HAP-1 (cell line): ENCODE measurements at regions not wholly inside any gene's neighbourhood (a gene's known extent, or its start where the extent isn't known, plus 50 kb on each side); places are given as distances from the start of the nearest gene placed in this dataset.

Experiments used
- DNase-seq, 2 experiments: peaks; one replicate each; pipeline ENCODE4 v3.0.0-alpha.2; 2016 to 2020; ENCODE audit warnings: low spot score in 2 of 2
- H3K27me3 ChIP-seq: fragments of 250-450 bp; sonication (Bioruptor Pico); 2 replicates; pipeline ENCODE4 v1.5.1; 2020; ENCODE audit warnings: low read depth, mild to moderate bottlenecking, moderate library complexity
- H3K36me3 ChIP-seq: fragments of 250-450 bp; sonication (Bioruptor Pico); replicated peaks from 2 replicates; pipeline ENCODE4 v1.5.1; 2020; ENCODE audit warnings: mild to moderate bottlenecking
- H3K4me1 ChIP-seq: fragments of 250-450 bp; sonication (Bioruptor Pico); 2 replicates; pipeline ENCODE4 v1.5.1; 2020; ENCODE audit warnings: mild to moderate bottlenecking
- H3K4me3 ChIP-seq: fragments of 250-450 bp; sonication (Bioruptor Pico); 2 replicates; pipeline ENCODE4 v1.5.1; 2020; ENCODE audit warnings: mild to moderate bottlenecking, moderate library complexity
- H3K9me3 ChIP-seq: fragments of 250-450 bp; sonication (Bioruptor Pico); 2 replicates; pipeline ENCODE4 v1.5.1; 2020; ENCODE audit warnings: mild to moderate bottlenecking, moderate library complexity
- in situ Hi-C: fragments of 300-500 bp; cut with MboI; formaldehyde crosslinking; loops from 3 replicates; pipeline ENCODE4 v1.14.3; 2020; ENCODE audit warnings: low sequenced_read_pairs, inconsistent platforms, mixed read lengths

GRCh38 chr4:65791812-65792308, 121.6 kb upstream of the EPHA5 start:
- in situ Hi-C loops: no loop called here
- peak in 1 of 2 experiments; percentile 9 for DNase-seq
- peaks cover 6% of the 10 kb centered on the region for H3K4me1 ChIP-seq
- H3K36me3 ChIP-seq: no peaks in the 10 kb centered on the region
- no peak overlapping the region for H3K4me3 ChIP-seq
- H3K9me3 ChIP-seq: no peaks in the 10 kb centered on the region
- no peaks in the 10 kb centered on the region for H3K27me3 ChIP-seq

- peaks cover 6% of the 10 kb centered on the region for H3K4me1 ChIP-seq
- no peak overlapping the region for H3K4me3 ChIP-seq
- in situ Hi-C loops: no loop called here
- no peaks in the 10 kb centered on the region for H3K36me3 ChIP-seq
- DNase-seq: no peak
- no peaks in the 10 kb centered on the region for H3K9me3 ChIP-seq
- no peaks in the 10 kb centered on the region for H3K27me3 ChIP-seq
Measured at GRCh38 chr4:65791111-65791811, 121.0 kb upstream of the EPHA5 start.

- Histone ChIP-seq H3K36me3 (no peaks in the 10 kb centered on the region), H3K4me3 (no peak overlapping the region), H3K9me3 (no peaks in the 10 kb centered on the region), H3K27me3 (no peaks in the 10 kb centered on the region), H3K4me1 (peaks cover 6% of the 10 kb centered on the region)
- in situ Hi-C loops: no loop called here
- DNase-seq: no peak
Measured at GRCh38 chr4:65789805-65790204, 119.5 kb upstream of the EPHA5 start.

- H3K27me3 ChIP-seq: no peaks in the 10 kb centered on the region
- H3K36me3 ChIP-seq: no peaks in the 10 kb centered on the region
- no peaks in the 10 kb centered on the region for H3K9me3 ChIP-seq
- in situ Hi-C loops: no loop called here
- no peak for DNase-seq
- H3K4me3 ChIP-seq: no peak overlapping the region
- peaks cover 6% of the 10 kb centered on the region for H3K4me1 ChIP-seq
Measured at GRCh38 chr4:65789341-65789740, 119.1 kb upstream of the EPHA5 start.

GRCh38 chr4:65777270-65777669, 107.0 kb upstream of the EPHA5 start:
- Histone ChIP-seq H3K9me3 (no peaks in the 10 kb centered on the region; the same call in 1 of the 2 replicates), H3K27me3 (no peaks in the 10 kb centered on the region), H3K4me1 (no peaks in the 10 kb centered on the region), H3K4me3 (no peak overlapping the region), H3K36me3 (no peaks in the 10 kb centered on the region)
- DNase-seq: no peak
- in situ Hi-C loops: no loop called here

GRCh38 chr4:65773636-65774035, 103.3 kb upstream of the EPHA5 start:
- Histone ChIP-seq H3K4me3 (no peak overlapping the region), H3K36me3 (no peaks in the 10 kb centered on the region), H3K9me3 (no peaks in the 10 kb centered on the region; the same call in 1 of the 2 replicates), H3K4me1 (no peaks in the 10 kb centered on the region), H3K27me3 (no peaks in the 10 kb centered on the region)
- in situ Hi-C loops: no loop called here
- DNase-seq: no peak

GRCh38 chr4:65747386-65747785, 77.1 kb upstream of the EPHA5 start:
- DNase-seq: no peak
- Histone ChIP-seq H3K36me3 (no peaks in the 10 kb centered on the region), H3K9me3 (no peaks in the 10 kb centered on the region), H3K27me3 (no peaks in the 10 kb centered on the region), H3K4me3 (no peak overlapping the region), H3K4me1 (no peaks in the 10 kb centered on the region)
- in situ Hi-C loops: no loop called here

- Histone ChIP-seq H3K9me3 (no peaks in the 10 kb centered on the region), H3K4me1 (no peaks in the 10 kb centered on the region), H3K4me3 (no peak overlapping the region), H3K36me3 (no peaks in the 10 kb centered on the region), H3K27me3 (no peaks in the 10 kb centered on the region)
- DNase-seq: no peak
- in situ Hi-C loops: no loop called here
Measured at GRCh38 chr4:65738134-65738533, 67.8 kb upstream of the EPHA5 start.

- in situ Hi-C loops: no loop called here
- no peaks in the 10 kb centered on the region for H3K4me1 ChIP-seq
- H3K9me3 ChIP-seq: no peaks in the 10 kb centered on the region
- DNase-seq: no peak
- no peak overlapping the region for H3K4me3 ChIP-seq
- H3K27me3 ChIP-seq: no peaks in the 10 kb centered on the region
- H3K36me3 ChIP-seq: no peaks in the 10 kb centered on the region
Measured at GRCh38 chr4:65737672-65738071, 67.4 kb upstream of the EPHA5 start.

- in situ Hi-C loops: no loop called here
- H3K27me3 ChIP-seq: no peaks in the 10 kb centered on the region
- H3K36me3 ChIP-seq: no peaks in the 10 kb centered on the region
- H3K9me3 ChIP-seq: no peaks in the 10 kb centered on the region
- no peaks in the 10 kb centered on the region for H3K4me1 ChIP-seq
- DNase-seq: no peak
- H3K4me3 ChIP-seq: no peak overlapping the region
Measured at GRCh38 chr4:65724973-65725372, 54.7 kb upstream of the EPHA5 start.
